ENCODE measurements at regions not wholly inside any gene's neighbourhood (a gene's known extent, or its start where the extent isn't known, plus 50 kb on each side); places are given as distances from the start of the nearest gene placed in this dataset.
"Not testable (repeated sequence)": the region's sequence is repeated elsewhere in the genome, so short reads cannot be mapped to it uniquely, and the experiment has no call there.

DNA sequence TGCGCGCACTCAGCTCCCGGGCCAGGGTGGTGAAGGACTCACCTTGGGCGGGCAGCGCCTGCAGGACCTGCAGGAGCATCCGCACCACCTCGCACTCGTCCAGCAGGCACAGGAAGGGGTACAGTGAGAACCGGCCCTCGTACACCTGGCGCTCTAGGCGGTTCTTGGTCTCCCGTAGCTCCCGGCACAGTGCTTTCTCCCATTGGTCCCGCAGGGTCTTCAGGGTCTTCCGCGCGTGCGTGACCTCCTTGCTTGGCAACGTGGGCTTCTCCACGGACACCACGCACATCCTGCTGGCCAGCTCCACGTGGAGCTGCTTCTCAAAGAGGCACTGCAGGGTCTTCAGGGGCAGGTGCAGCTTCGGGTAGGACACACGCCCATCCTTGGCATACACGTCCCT is 74.1 kb upstream of the MED13 start:
- CTCF ChIA-PET = no interaction called here
- Histone ChIP-seq H3K79me2 (ENCODE audit: control insufficient read depth, insufficient read depth, low read length) (no peaks in the 10 kb centered on the region), H3K36me3 (replicated peaks in 1 of 2; ENCODE audit: control extremely low read depth in 1 of 2, control insufficient read depth in 1 of 2, extremely low read depth in 1 of 2, insufficient read depth in 2 of 2, low read length in 1 of 2) (no peaks in the 10 kb centered on the region), H3K9me3 (ENCODE audit: control extremely low read depth in 1 of 3, control insufficient read depth in 2 of 3, insufficient read depth in 1 of 3, low read length in 2 of 3) (peaks cover 0 to 8% (median 0%) of the 10 kb centered on the region in 3 donors), H3K27ac (ENCODE audit: low read length in 2 of 2) (no peak overlapping the region), H3K4me1 (ENCODE audit: control insufficient read depth in 2 of 2, insufficient read depth in 2 of 2, low read length in 2 of 2) (no peaks in the 10 kb centered on the region), H2AFZ (ENCODE audit: insufficient read depth, low read depth, low read length, poor library complexity, severe bottlenecking) (no peak overlapping the region), H3K9ac (ENCODE audit: low read length) (no peak overlapping the region), H3K27me3 (replicated peaks in 1 of 4; ENCODE audit: control extremely low read depth in 1 of 4, control insufficient read depth in 3 of 4, insufficient read depth in 4 of 4, low read length in 3 of 4) (peaks cover 0 to 8% (median 2%) of the 10 kb centered on the region in 4 experiments), H3K4me2 (replicated peaks; ENCODE audit: low read depth, low read length, poor library complexity, severe bottlenecking) (no peak overlapping the region), H3K4me3 (ENCODE audit: control extremely low read depth in 1 of 5, extremely low read depth in 1 of 5, insufficient read depth in 1 of 5, low read depth in 2 of 5, low read length in 4 of 5) (no peak overlapping the region), H4K20me1 (ENCODE audit: control insufficient read depth, insufficient read depth, low read length, poor library complexity, severe bottlenecking) (no peaks in the 10 kb centered on the region)
- no peak for DNase-seq
- POLR2A ChIA-PET = no interaction called here
- TF ChIP-seq EZH2 (IDR thresholded peaks at IDR 0.05; ENCODE audit: borderline replicate concordance, insufficient read depth, low read depth, low read length, poor library complexity, severe bottlenecking) = no peak
- TF ChIP-seq, protein P1, sequence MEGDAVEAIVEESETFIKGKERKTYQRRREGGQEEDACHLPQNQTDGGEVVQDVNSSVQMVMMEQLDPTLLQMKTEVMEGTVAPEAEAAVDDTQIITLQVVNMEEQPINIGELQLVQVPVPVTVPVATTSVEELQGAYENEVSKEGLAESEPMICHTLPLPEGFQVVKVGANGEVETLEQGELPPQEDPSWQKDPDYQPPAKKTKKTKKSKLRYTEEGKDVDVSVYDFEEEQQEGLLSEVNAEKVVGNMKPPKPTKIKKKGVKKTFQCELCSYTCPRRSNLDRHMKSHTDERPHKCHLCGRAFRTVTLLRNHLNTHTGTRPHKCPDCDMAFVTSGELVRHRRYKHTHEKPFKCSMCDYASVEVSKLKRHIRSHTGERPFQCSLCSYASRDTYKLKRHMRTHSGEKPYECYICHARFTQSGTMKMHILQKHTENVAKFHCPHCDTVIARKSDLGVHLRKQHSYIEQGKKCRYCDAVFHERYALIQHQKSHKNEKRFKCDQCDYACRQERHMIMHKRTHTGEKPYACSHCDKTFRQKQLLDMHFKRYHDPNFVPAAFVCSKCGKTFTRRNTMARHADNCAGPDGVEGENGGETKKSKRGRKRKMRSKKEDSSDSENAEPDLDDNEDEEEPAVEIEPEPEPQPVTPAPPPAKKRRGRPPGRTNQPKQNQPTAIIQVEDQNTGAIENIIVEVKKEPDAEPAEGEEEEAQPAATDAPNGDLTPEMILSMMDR (IDR thresholded peaks at IDR 0.05) = no peak
- ATAC-seq (ENCODE audit: low read depth) = no peak
- Mint-ChIP-seq H3K27me3 (peaks cover 41% of the 10 kb centered on the region), H3K27ac (peak overlapping the region; percentile 59), H3K4me1 (peaks cover 3% of the 10 kb centered on the region), H3K4me3 (peak overlapping the region; percentile 49), H3K9me3 (ENCODE audit: insufficient read depth) (peaks cover 2% of the 10 kb centered on the region)
- 79% methylated on average over 26 of the region's 26 CpGs for WGBS (ENCODE audit: insufficient coverage)
- intact Hi-C loops (cut with micrococcal nuclease) = no loop called here

DNA sequence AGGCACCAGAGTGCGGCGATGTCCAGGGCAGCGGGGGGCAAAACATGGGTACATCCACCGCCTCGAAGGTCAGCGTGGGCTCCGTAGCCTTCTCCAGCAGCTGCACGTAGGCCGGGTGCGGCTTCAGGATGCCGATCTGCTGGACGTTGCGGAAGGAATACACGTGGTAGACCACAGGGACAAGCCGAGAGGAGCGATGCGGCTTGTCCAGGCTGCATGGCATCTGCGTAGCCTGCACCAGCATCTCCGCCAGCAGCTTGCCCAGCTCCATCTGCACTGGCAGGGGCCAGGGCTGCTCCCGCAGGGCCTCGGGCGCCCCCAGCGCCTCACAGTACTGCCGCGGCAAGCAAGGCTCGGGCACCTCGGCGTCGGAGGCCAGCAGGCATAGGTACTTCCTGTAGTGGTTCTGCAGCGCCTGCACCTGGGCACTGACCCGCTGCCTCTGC is 73.6 kb upstream of the MED13 start:
- WGBS (ENCODE audit: insufficient coverage) = 26% methylated on average over 31 of the region's 31 CpGs
- peak; percentile 11 for DNase-seq
- H3K9me3 ChIP-seq (ENCODE audit: control extremely low read depth in 1 of 3, control insufficient read depth in 2 of 3, insufficient read depth in 1 of 3, low read length in 2 of 3); H3K27ac Mint-ChIP-seq; intact Hi-C loops (cut with micrococcal nuclease); H4K20me1 ChIP-seq (ENCODE audit: control insufficient read depth, insufficient read depth, low read length, poor library complexity, severe bottlenecking); ATAC-seq (ENCODE audit: low read depth); H3K36me3 ChIP-seq (replicated peaks in 1 of 2; ENCODE audit: control extremely low read depth in 1 of 2, control insufficient read depth in 1 of 2, extremely low read depth in 1 of 2, insufficient read depth in 2 of 2, low read length in 1 of 2); CTCF ChIA-PET; H3K27me3 ChIP-seq (replicated peaks in 1 of 4; ENCODE audit: control extremely low read depth in 1 of 4, control insufficient read depth in 3 of 4, insufficient read depth in 4 of 4, low read length in 3 of 4); H3K27ac ChIP-seq (ENCODE audit: low read length in 2 of 2); POLR2A ChIA-PET; H3K4me1 Mint-ChIP-seq; H3K4me1 ChIP-seq (ENCODE audit: control insufficient read depth in 2 of 2, insufficient read depth in 2 of 2, low read length in 2 of 2); H3K9me3 Mint-ChIP-seq (ENCODE audit: insufficient read depth); H3K79me2 ChIP-seq (ENCODE audit: control insufficient read depth, insufficient read depth, low read length); H3K9ac ChIP-seq (ENCODE audit: low read length): not testable (repeated sequence)
- Histone ChIP-seq H3K4me3 (ENCODE audit: control extremely low read depth in 1 of 5, extremely low read depth in 1 of 5, insufficient read depth in 1 of 5, low read depth in 2 of 5, low read length in 4 of 5) (peak overlapping the region in 1 of 5 experiments; percentile 21), H3K4me2 (replicated peaks; ENCODE audit: low read depth, low read length, poor library complexity, severe bottlenecking) (peak overlapping the region; percentile 25), H2AFZ (ENCODE audit: insufficient read depth, low read depth, low read length, poor library complexity, severe bottlenecking) (peak overlapping the region; percentile 38)
- Mint-ChIP-seq H3K27me3 (peaks cover 39% of the 10 kb centered on the region), H3K4me3 (peak overlapping the region; percentile 49)

DNA sequence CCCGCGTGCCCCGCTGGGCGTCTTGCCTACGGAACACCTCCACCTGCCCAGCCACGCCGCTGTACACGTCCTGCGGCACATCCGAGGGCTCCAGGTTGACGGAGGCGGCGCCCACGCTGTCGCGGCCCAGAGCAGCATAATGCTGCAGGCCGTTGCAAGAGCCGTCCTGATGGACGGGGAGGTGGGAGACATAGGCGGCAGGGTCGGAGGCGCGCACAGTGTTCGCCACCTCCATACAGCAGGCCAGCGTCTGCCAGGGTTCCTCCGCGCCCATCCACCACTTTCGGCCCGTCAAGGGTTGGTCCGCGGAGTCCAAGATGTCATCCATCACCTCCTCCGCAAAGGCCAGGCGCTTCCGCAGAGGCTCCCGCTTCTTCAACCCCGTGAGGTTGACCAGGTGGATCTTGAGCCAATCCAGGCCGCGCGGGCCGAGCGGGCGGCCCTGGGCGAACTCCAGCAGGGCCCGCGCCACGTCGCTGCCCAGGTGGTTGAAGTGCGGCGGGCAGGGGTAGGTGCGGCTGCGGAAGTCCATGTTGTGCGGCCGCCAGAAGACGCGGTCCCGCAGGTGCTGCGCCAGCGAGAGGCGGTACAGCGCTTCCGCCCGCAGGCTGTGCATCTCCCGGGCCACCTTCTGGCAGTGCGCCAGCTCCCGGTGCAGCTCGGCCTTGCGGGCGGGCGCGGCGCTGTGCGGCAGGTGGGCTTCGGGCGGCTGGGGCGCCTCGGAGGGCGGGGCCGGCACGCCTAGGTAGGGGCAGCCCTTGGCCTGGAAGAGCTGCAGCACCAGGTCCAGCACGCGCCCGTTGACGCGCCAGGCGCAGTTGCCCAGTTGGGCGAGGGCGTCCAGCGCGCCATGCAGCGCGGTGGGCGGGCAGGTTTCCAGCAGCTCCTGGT is 72.9 kb upstream of the MED13 start:
- H3K27ac ChIP-seq (ENCODE audit: low read length in 2 of 2); H3K27ac Mint-ChIP-seq; H3K4me1 Mint-ChIP-seq; ATAC-seq (ENCODE audit: low read depth); H3K9ac ChIP-seq (ENCODE audit: low read length); H3K27me3 ChIP-seq (replicated peaks in 1 of 4; ENCODE audit: control extremely low read depth in 1 of 4, control insufficient read depth in 3 of 4, insufficient read depth in 4 of 4, low read length in 3 of 4); POLR2A ChIA-PET; H3K36me3 ChIP-seq (replicated peaks in 1 of 2; ENCODE audit: control extremely low read depth in 1 of 2, control insufficient read depth in 1 of 2, extremely low read depth in 1 of 2, insufficient read depth in 2 of 2, low read length in 1 of 2); H3K4me1 ChIP-seq (ENCODE audit: control insufficient read depth in 2 of 2, insufficient read depth in 2 of 2, low read length in 2 of 2); H3K9me3 ChIP-seq (ENCODE audit: control extremely low read depth in 1 of 3, control insufficient read depth in 2 of 3, insufficient read depth in 1 of 3, low read length in 2 of 3); H4K20me1 ChIP-seq (ENCODE audit: control insufficient read depth, insufficient read depth, low read length, poor library complexity, severe bottlenecking); CTCF ChIA-PET; intact Hi-C loops (cut with micrococcal nuclease); H3K79me2 ChIP-seq (ENCODE audit: control insufficient read depth, insufficient read depth, low read length); H2AFZ ChIP-seq (ENCODE audit: insufficient read depth, low read depth, low read length, poor library complexity, severe bottlenecking); H3K9me3 Mint-ChIP-seq (ENCODE audit: insufficient read depth): not testable (repeated sequence)
- DNase-seq = peak; percentile 10
- 19% methylated on average over 87 of the region's 92 CpGs for WGBS (ENCODE audit: insufficient coverage)
- Mint-ChIP-seq H3K27me3 (peaks cover 35% of the 10 kb centered on the region), H3K4me3 (peak overlapping the region; percentile 49)
- peak overlapping the region; percentile 25 for H3K4me2 ChIP-seq (replicated peaks; ENCODE audit: low read depth, low read length, poor library complexity, severe bottlenecking)
- peak overlapping the region in 1 of 5 experiments; percentile 21 for H3K4me3 ChIP-seq (ENCODE audit: control extremely low read depth in 1 of 5, extremely low read depth in 1 of 5, insufficient read depth in 1 of 5, low read depth in 2 of 5, low read length in 4 of 5)

Data from B cell (primary cell).